H54 (cell line): ENCODE measurements at regions not wholly inside any gene's neighbourhood (a gene's known extent, or its start where the extent isn't known, plus 50 kb on each side); places are given as distances from the start of the nearest gene placed in this dataset.

Experiments used
- DNase-seq: peaks from one replicate; pipeline ENCODE4 v3.0.0; 2011; ENCODE audit warnings: low spot score, mixed read lengths; ENCODE audit not compliant: insufficient read length
- FAIRE-seq: peaks from 3 replicates; lab custom pipeline; 2011; peaks lifted over from hg19 to GRCh38; lab: Jason Lieb, UNC
- POLR2A ChIP-seq: IDR thresholded peaks from 2 replicates; pipeline ENCODE4 v1.6.1; 2011; ENCODE audit warnings: low read depth, mild to moderate bottlenecking, low read length

GRCh38 chr6:155747491-155747890 is 291.9 kb upstream of the NOX3 start:
- DNase-seq: no peak
- TF ChIP-seq POLR2A: no peak
- no peak for FAIRE-seq

GRCh38 chr6:155740781-155741399 is 285.3 kb upstream of the NOX3 start:
- FAIRE-seq (no peak), DNase-seq (no peak)
- TF ChIP-seq POLR2A: no peak

DNA sequence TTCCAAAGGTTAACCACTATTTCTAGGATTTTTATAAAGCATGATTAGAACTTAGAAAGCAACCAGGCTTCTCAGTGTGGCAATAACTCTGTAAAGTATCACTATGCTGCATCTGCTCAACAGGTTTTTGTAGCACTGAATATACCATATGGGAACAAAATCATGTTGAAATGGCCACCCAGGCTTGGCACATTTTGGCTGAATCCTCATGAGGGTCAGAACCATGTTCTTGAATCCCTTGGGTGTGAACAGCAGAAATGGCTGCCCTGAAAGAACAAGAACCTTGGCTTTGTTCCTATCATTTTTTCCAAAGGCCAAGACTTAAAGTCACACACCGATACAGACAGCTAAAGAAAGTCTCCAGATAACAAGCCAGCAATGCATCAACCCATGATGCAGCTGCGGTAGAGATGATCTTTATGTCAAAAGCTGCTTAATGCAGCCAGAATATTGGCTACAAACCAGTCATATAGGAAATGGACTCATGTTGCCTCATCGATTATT is 283.0 kb upstream of the NOX3 start:
- DNase-seq (no peak), FAIRE-seq (no peak)
- TF ChIP-seq POLR2A: no peak

- DNase-seq (no peak), FAIRE-seq (no peak)
- no peak for TF ChIP-seq POLR2A
These were observed 261.7 kb upstream of the NOX3 start for GRCh38 chr6:155717374-155717773.

- FAIRE-seq: no peak
- no peak for DNase-seq
- TF ChIP-seq POLR2A: no peak
These were observed 255.1 kb upstream of the NOX3 start for GRCh38 chr6:155710704-155711103.

DNA sequence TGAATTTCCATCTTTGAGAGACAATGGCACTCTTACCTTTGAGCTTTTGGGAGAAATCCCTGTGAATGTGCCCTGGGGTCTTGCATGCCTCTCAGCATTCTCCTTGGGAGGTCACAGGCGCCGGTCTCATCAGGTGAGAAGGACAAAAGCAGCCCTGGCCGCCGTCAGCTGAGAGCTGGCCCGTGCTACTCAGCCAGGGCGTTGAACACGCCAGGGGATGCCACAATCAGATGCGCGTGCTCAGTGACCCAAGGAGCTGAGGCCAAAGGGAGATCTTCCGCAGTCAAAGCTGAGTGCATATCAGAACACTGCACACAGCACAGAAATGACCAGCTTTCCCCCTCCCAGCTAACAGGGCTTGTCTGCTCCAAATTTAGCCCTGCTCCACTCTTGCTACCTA is 253.6 kb upstream of the NOX3 start:
- FAIRE-seq: no peak
- TF ChIP-seq POLR2A: no peak
- no peak for DNase-seq

DNA sequence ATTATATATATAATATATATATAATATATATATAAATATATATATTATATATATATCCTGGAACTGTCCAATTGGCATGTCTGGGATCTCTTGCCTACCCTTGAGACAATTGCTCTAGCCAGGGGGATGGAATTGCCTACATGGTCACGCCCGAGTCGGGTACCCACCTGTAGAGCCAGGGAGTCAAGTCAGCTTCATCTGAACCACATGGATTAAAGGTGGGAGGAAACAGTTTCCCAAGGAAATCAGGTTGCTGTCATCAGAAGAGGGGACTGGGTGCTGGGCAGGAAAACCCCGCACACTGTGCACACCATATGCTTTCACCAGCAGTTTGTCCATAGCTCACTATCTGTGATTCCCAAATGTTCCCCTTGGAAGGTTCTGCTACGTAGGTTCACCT is 252.5 kb upstream of the NOX3 start:
- DNase-seq: no peak
- no peak for FAIRE-seq
- TF ChIP-seq POLR2A: no peak

- FAIRE-seq: no peak
- TF ChIP-seq POLR2A: no peak
- no peak for DNase-seq
These were observed 251.2 kb upstream of the NOX3 start for GRCh38 chr6:155706806-155707205.

GRCh38 chr6:155706341-155706740 is 250.7 kb upstream of the NOX3 start:
- FAIRE-seq: no peak
- TF ChIP-seq POLR2A: no peak
- no peak for DNase-seq

DNA sequence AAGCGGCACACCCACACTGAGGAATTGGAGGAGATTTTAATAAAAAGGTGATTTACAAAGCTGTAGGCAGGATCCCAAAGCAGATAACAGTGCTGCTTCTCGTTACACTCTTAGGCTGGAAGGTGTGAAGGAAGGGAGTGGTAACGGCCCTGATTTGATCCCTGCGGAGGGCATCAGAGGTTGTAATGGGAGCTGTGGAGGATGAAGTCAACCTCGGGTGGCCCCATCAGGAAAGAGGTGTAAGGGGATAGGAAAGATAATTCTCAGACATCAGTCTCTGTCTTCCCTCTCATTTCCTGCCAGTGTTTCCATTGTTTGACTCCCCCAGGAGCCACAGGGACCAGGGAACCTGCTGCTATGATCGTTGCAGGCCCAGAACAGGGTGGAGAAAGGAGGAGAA is 245.7 kb upstream of the NOX3 start:
- TF ChIP-seq POLR2A: no peak
- no peak for FAIRE-seq
- DNase-seq: no peak

GRCh38 chr6:155695495-155695894 is 239.9 kb upstream of the NOX3 start:
- DNase-seq (no peak), FAIRE-seq (no peak)
- no peak for TF ChIP-seq POLR2A

DNA sequence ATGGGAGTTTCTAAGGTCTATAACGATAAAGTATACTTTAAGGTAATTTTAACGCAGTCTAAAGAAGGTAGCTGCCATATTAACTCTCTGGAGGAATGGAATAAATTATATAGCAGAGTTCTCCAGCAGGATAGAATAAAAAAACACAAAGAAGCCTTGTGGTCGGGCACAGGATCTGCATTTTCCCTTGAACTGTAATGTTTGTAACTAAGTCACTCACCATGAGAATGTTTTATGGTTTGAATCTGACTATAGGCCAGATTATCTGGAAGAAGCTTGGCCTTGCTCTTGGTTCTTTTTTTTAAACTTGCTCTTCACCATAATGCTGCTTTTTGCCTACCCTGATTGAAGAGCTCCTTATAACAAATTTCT is 238.8 kb upstream of the NOX3 start:
- TF ChIP-seq POLR2A: no peak
- DNase-seq (no peak), FAIRE-seq (no peak)

- TF ChIP-seq POLR2A: no peak
These were observed 238.2 kb upstream of the NOX3 start for GRCh38 chr6:155693573-155694418.

GRCh38 chr6:155690820-155691219 is 235.2 kb upstream of the NOX3 start:
- TF ChIP-seq POLR2A: no peak
- FAIRE-seq (no peak), DNase-seq (no peak)

More at GRCh38 chr6:155693573-155694418, 238.2 kb upstream of the NOX3 start:
- DNase-seq: no peak
- no peak for FAIRE-seq
